Stimulated activated CD8-positive, alpha-beta memory T cell treated with anti-CD3 and anti-CD28 coated beads, Interleukin-7, amount 100 ng/mL, for 48 hours (primary cell): ENCODE measurements at regions not wholly inside any gene's neighbourhood (a gene's known extent, or its start where the extent isn't known, plus 50 kb on each side); places are given as distances from the start of the nearest gene placed in this dataset.
A peak's percentile ranks its signal among the peaks of the same experiment; 100 is the strongest.

Source experiments
- DNase-seq, 2 donors: peaks; one replicate each; pipeline ENCODE4 v3.0.0-alpha.2; 2020; ENCODE audit warnings: low read depth in 1 of 2; ENCODE audit errors: extremely low read depth in 1 of 2

- peak; percentile 35 to 54 for DNase-seq
Observed at GRCh38 chr12:4857472-4858291, 52.0 kb upstream of the KCNA1 start.

GRCh38 chr12:4858386-4858785 is 51.3 kb upstream of the KCNA1 start:
- no peak for DNase-seq

- DNase-seq: no peak
Observed at GRCh38 chr12:4859478-4860210, 50.1 kb upstream of the KCNA1 start.
